Astrocyte (in vitro differentiated cells and primary cell): ENCODE measurements at regions not wholly inside any gene's neighbourhood (a gene's known extent, or its start where the extent isn't known, plus 50 kb on each side); places are given as distances from the start of the nearest gene placed in this dataset.

Experiments
- CTCF ChIP-seq: IDR thresholded peaks from 2 replicates; pipeline ENCODE4 v1.5.1; 2011; ENCODE audit warnings: low read depth, mild to moderate bottlenecking, inconsistent platforms, low read length, moderate library complexity; ENCODE audit not compliant: insufficient read depth
- EZH2 ChIP-seq: IDR thresholded peaks from 2 replicates; pipeline ENCODE4 v1.6.1; 2012; ENCODE audit warnings: mild to moderate bottlenecking, low read length, inconsistent platforms; ENCODE audit not compliant: insufficient read depth

DNA sequence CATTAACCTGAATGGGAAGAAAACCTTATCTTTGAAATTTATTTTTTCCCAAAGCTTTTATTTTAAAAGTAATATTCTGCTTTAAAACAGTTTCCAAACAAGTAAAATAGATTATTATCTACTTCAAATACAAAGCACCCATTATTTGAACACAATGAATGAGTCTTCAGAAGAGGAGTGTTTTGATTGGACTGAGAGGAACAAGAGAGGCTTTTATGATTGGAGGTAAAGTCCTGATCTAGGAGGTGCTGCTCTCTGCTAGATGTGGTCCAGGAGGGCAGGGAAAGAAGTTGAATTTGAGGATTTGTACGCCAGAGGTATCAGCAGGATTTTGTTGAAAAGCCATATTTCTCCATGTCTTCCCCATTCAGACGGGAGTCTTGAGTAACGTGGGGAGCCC is 900.7 kb downstream of the SOCS6 start:
- TF ChIP-seq CTCF (no peak), EZH2 (no peak)
